GM12878 (cell line): ENCODE measurements at regions not wholly inside any gene's neighbourhood (a gene's known extent, or its start where the extent isn't known, plus 50 kb on each side); places are given as distances from the start of the nearest gene placed in this dataset.

Experiments used
- ATAC-seq: fragments of 200-7000 bp; cut with Tn5 transposase; 3 replicates; pipeline ENCODE4 v1.9.1; 2020; ENCODE audit warnings: mild to moderate bottlenecking, moderate library complexity
- BruUV-seq: library from RNA; stranded (reverse); fragments of 400-500 nt; replicated peaks from 2 replicates; lab custom pipeline; 2021; lab: Mats Ljungman, UMichigan
- CTCF ChIA-PET: fragments of 300-600 bp; sonication (Branson Sonifier 250); formaldehyde crosslinking; extraction: SDS; loops from one replicate; lab custom pipeline; 2021; ENCODE audit warnings: inconsistent platforms; lab: Yijun Ruan, JAX
- POLR2A ChIA-PET: fragments of 350-600 bp; formaldehyde crosslinking; extraction: SDS; loops from one replicate; lab custom pipeline; 2021; ENCODE audit warnings: inconsistent platforms; lab: Charles Lee
- RAD21 ChIA-PET: fragments of 300-600 bp; sonication (Branson Sonifier 250); formaldehyde crosslinking; loops from one replicate; lab custom pipeline; 2023; ENCODE audit warnings: antibody characterized with exemption; ENCODE audit not compliant: unreplicated experiment; lab: Charles Lee
- SMC1A ChIA-PET: fragments of 300-600 bp; sonication (Branson Sonifier 250); formaldehyde crosslinking; loops from one replicate; lab custom pipeline; 2023; ENCODE audit not compliant: unreplicated experiment, uncharacterized antibody; lab: Charles Lee
- DNase-seq: peaks from one replicate; pipeline ENCODE4 v3.0.0-alpha.2; 2011; ENCODE audit warnings: low read depth, low spot score
- FAIRE-seq: peaks from 3 replicates; lab custom pipeline; 2011; peaks lifted over from hg19 to GRCh38; lab: Jason Lieb, UNC
- H2AFZ ChIP-seq: 2 replicates; pipeline ENCODE4 v1.6.0; 2011; ENCODE audit warnings: low read depth, low read length, control low read depth; ENCODE audit not compliant: control insufficient read depth
- H3K27ac ChIP-seq: 2 replicates; pipeline ENCODE4 v1.5.1; 2011; ENCODE audit warnings: control low read depth; ENCODE audit not compliant: control insufficient read depth, insufficient read depth
- H3K27me3 ChIP-seq, 2 experiments: replicated peaks in 1 of 2; 2 replicates each; pipeline versions ENCODE4 v1.6.0 to v1.6.1; 2011; ENCODE audit warnings: low read length in 1 of 2; ENCODE audit not compliant: control insufficient read depth in 2 of 2, insufficient read depth in 2 of 2
- H3K36me3 ChIP-seq, 2 experiments: 2 replicates each; pipeline ENCODE4 v1.5.1; 2011; ENCODE audit warnings: low read length in 1 of 2; ENCODE audit not compliant: control insufficient read depth in 2 of 2, insufficient read depth in 2 of 2
- H3K4me1 ChIP-seq: 2 replicates; pipeline ENCODE4 v1.6.1; 2011; ENCODE audit warnings: mild to moderate bottlenecking, low read length, moderate library complexity, mixed read lengths; ENCODE audit not compliant: control insufficient read depth, insufficient read depth
- H3K4me2 ChIP-seq: 2 replicates; pipeline ENCODE4 v1.6.0; 2011; ENCODE audit warnings: control low read depth; ENCODE audit not compliant: control insufficient read depth, insufficient read depth
- H3K4me3 ChIP-seq: fragments of 200-600 bp; sonication (generic); 2 replicates; pipeline ENCODE4 v1.5.1; 2016
- H3K79me2 ChIP-seq: 2 replicates; pipeline ENCODE4 v1.6.0; 2011; ENCODE audit warnings: low read length; ENCODE audit not compliant: control insufficient read depth, insufficient read depth
- H3K9ac ChIP-seq: 2 replicates; pipeline ENCODE4 v1.8.0; 2011; ENCODE audit warnings: low read length, control low read depth, mixed read lengths; ENCODE audit not compliant: control insufficient read depth, insufficient read depth
- H3K9me3 ChIP-seq: replicated peaks from 3 replicates; pipeline ENCODE4 v1.5.1; 2011; ENCODE audit warnings: mild to moderate bottlenecking, low read length; ENCODE audit not compliant: control insufficient read depth, insufficient read depth
- H4K20me1 ChIP-seq: 2 replicates; pipeline ENCODE4 v1.6.0; 2011; ENCODE audit not compliant: control insufficient read depth, insufficient read depth
- EGR1 ChIP-seq, 2 experiments: IDR thresholded peaks; 1 replicate in 1 of 2; 2 replicates in 1 of 2; pipeline ENCODE4 v1.6.1; 2011 to 2012; ENCODE audit warnings: low read depth in 2 of 2, low read length in 2 of 2, borderline replicate concordance in 1 of 2, mild to moderate bottlenecking in 1 of 2, moderate library complexity in 1 of 2
- KLF5 ChIP-seq: fragments of 450-650 bp; IDR thresholded peaks from 2 replicates; pipeline ENCODE4 v1.6.1; 2014; ENCODE audit warnings: mild to moderate bottlenecking; ENCODE audit not compliant: partially characterized antibody
- MYC ChIP-seq: IDR thresholded peaks from 2 replicates; pipeline ENCODE4 v1.6.1; 2011; ENCODE audit warnings: mild to moderate bottlenecking, low read length, moderate library complexity, inconsistent platforms; ENCODE audit not compliant: insufficient read depth, insufficient replicate concordance, insufficient read length, severe bottlenecking
- NFIC ChIP-seq: IDR thresholded peaks from 2 replicates; pipeline ENCODE4 v1.6.1; 2012; ENCODE audit warnings: low read depth, mild to moderate bottlenecking, inconsistent platforms, low read length, moderate library complexity
- NR2C2 ChIP-seq: IDR thresholded peaks from 2 replicates; pipeline ENCODE4 v1.6.1; 2011; ENCODE audit warnings: borderline replicate concordance, low read depth; ENCODE audit not compliant: control insufficient read depth, insufficient read length
- NRF1 ChIP-seq: conservative IDR thresholded peaks from 2 replicates; pipeline ENCODE4 v1.6.1; 2011; ENCODE audit warnings: mild to moderate bottlenecking, low read depth, low read length, improper control_type of control experiment
- SREBF2 ChIP-seq: IDR thresholded peaks from 2 replicates; pipeline ENCODE4 v1.6.1; 2012; ENCODE audit warnings: mild to moderate bottlenecking, low read length
- TCF3 ChIP-seq: IDR thresholded peaks from 2 replicates; pipeline ENCODE4 v1.6.1; 2012; ENCODE audit warnings: low read depth, mild to moderate bottlenecking, low read length, borderline replicate concordance; ENCODE audit not compliant: insufficient read depth
- TCF7 ChIP-seq: IDR thresholded peaks from 2 replicates; pipeline ENCODE4 v1.6.1; 2014; ENCODE audit warnings: antibody characterized with exemption, borderline replicate concordance
- ZBTB33 ChIP-seq: fragments of 450-650 bp; IDR thresholded peaks from 2 replicates; pipeline ENCODE4 v1.6.1; 2017; ENCODE audit warnings: mild to moderate bottlenecking
- ZNF384 ChIP-seq: IDR thresholded peaks from 2 replicates; pipeline ENCODE4 v1.6.1; 2012; ENCODE audit warnings: low read depth, mild to moderate bottlenecking, low read length, improper control_type of control experiment, borderline replicate concordance
- ZNF687 ChIP-seq: fragments of 450-650 bp; IDR thresholded peaks from 2 replicates; pipeline ENCODE4 v1.6.1; 2017; ENCODE audit warnings: mild to moderate bottlenecking, moderate library complexity
- WGBS: methylation state at CpG from one replicate; pipeline ENCODE4 v1.1.6; 2016; ENCODE audit warnings: low lambda C conversion rate; ENCODE audit not compliant: insufficient replicate concordance, insufficient coverage; ENCODE audit errors: missing lambda C conversion rate; 5-methylcytosine and 5-hydroxymethylcytosine counted together
- in situ Hi-C: fragments of 300-500 bp; cut with MboI; formaldehyde crosslinking; loops from 9 replicates; pipeline ENCODE4 v1.14.3; 2018; ENCODE audit warnings: mixed read lengths
- intact Hi-C: fragments of 100-400 bp; cut with micrococcal nuclease; formaldehyde crosslinking; loops from one replicate; pipeline ENCODE4 v1.14.2; 2022; ENCODE audit not compliant: unreplicated experiment

GRCh38 chr6:71153755-71154325 is 134.8 kb upstream of the OGFRL1 start:
- Histone ChIP-seq H3K4me3 (no peak overlapping the region), H3K4me2 (no peak overlapping the region), H3K36me3 (no peaks in the 10 kb centered on the region), H3K79me2 (no peaks in the 10 kb centered on the region), H2AFZ (no peak overlapping the region), H3K27me3 (no peaks in the 10 kb centered on the region), H3K9ac (no peak overlapping the region)
- ChIA-PET SMC1A (interaction anchor here (1.4 kb wide), 1 partner anchor 11 kb away, joined by 4 read pairs; no protein-coding TSS in a partner anchor), POLR2A (no interaction called here), CTCF (no interaction called here), RAD21 (no interaction called here)
- WGBS: 64% methylated on average over 9 of the region's 9 CpGs
- BruUV-seq: no TSS peak
- DNase-seq: no peak
- intact Hi-C loops: no loop called here
- no peak for TF ChIP-seq ZNF384
- TF ChIP-seq EGR1 (IDR thresholded peaks at IDR 0.05; ENCODE audit: borderline replicate concordance in 1 of 2, low read depth in 2 of 2, low read length in 2 of 2): no peak
- no peak for TF ChIP-seq KLF5
- TF ChIP-seq TCF3: no peak
- no peak for TF ChIP-seq TCF7
- no peak for TF ChIP-seq SREBF2
- TF ChIP-seq NFIC: no peak
- no peak for TF ChIP-seq MYC
- TF ChIP-seq NRF1: no peak
- no peak for TF ChIP-seq ZNF687
- no peak for TF ChIP-seq ZBTB33
- no peak for TF ChIP-seq NR2C2
- TF ChIP-seq, all 136 proteins: peak for 0
- H3K27ac ChIP-seq: no peak overlapping the region
- H3K9me3 ChIP-seq: no peaks in the 10 kb centered on the region
- ATAC-seq (no peak), FAIRE-seq (no peak)
- in situ Hi-C loops: no loop called here
- no peaks in the 10 kb centered on the region for H3K4me1 ChIP-seq
- no peaks in the 10 kb centered on the region for H4K20me1 ChIP-seq
